CD4-positive, alpha-beta T cell treated with Interleukin-4 for 1 hour (primary cell): ENCODE measurements at regions not wholly inside any gene's neighbourhood (a gene's known extent, or its start where the extent isn't known, plus 50 kb on each side); places are given as distances from the start of the nearest gene placed in this dataset.

Experiments used
- DNase-seq, 2 donors: peaks; one replicate each; pipeline ENCODE4 v3.0.0-alpha.2; 2020 to 2022

DNA sequence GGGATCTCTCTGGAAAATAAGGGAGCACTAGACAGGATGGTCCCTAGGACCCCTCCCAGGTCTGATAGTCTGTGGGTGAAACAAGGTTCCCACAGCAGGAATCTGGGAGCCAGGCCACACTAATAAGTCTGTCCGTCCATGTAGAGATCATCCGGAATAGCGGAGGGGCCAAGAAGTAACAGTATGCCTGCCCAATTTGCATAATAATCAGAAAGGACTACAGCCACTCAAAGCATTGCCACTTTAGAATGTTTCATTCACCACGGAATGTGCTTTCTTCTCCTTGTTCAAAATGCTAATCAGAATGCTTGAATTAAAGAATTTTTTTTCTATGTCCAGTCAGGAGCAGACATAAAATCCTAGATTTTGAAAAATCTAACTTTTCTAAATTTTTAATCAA, 254.9 kb downstream of the ACTL7B start:
- no peak for DNase-seq

GRCh38 chr9:108599571-108599970, 256.2 kb downstream of the ACTL7B start:
- no peak for DNase-seq

GRCh38 chr9:108591121-108591520, 264.7 kb downstream of the ACTL7B start:
- DNase-seq: no peak

- no peak for DNase-seq
These were observed 267.5 kb downstream of the ACTL7B start for GRCh38 chr9:108588246-108588645.

- DNase-seq: no peak
These were observed 269.2 kb downstream of the ACTL7B start for GRCh38 chr9:108586471-108587139.

DNA sequence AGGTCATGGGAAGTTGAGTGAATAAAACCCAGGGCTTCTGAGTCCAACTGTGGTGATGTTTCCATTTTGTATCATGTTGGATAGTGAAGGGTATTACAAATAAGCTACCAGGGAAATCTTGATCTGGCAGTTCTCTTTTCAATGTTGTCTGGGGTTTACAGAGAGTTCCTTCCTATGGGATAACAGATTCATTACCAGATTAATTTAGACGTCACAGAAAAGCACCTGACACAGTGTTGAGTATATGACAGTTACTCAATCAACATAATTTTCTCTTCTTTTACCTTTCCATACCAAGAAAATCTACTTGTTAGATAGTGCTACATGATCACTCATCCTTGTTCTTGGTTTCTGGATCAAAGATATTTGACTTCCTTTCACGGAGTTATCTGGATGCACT, 270.9 kb downstream of the ACTL7B start:
- DNase-seq: no peak

GRCh38 chr9:108582726-108583125, 273.1 kb downstream of the ACTL7B start:
- no peak for DNase-seq

DNA sequence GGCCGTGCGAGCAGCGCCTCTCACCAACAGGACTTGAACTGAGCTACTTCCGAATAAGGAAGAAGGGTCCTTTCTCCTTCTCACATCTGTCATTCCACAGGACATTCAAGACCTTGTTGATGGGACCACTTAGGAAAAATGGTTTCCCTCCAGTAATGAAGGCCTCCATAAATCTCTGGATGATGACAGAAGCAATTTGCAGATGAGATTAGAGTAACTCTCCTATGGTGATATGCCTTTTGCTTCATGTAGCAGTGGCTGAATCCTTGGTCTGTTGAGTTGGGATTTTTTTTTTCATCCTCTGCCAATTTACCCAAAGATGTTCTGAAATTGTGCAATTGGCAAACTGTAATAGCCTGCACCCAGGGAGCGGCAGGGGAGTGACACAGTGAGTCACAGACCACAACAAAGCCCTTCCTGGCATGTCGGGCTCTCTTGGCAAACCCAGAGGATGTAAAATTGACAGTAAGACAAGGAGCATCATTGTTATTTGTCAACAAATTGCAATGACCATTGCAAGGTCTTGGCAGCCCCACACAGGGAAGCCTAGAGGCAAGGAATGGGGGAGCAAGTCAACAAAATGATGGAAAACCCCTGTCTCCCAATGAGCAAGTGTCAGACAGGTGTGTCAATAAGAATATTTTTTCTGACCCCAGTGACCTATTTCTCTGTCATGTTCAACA, 275.9 kb downstream of the ACTL7B start:
- DNase-seq: peak in 1 of 2 donors; percentile 50

- no peak for DNase-seq
These were observed 280.5 kb downstream of the ACTL7B start for GRCh38 chr9:108575276-108575675.

GRCh38 chr9:108569624-108570023, 286.2 kb downstream of the ACTL7B start:
- no peak for DNase-seq

GRCh38 chr9:108568093-108568492, 287.7 kb downstream of the ACTL7B start:
- DNase-seq: no peak

GRCh38 chr9:108567571-108567970, 288.2 kb downstream of the ACTL7B start:
- no peak for DNase-seq

DNA sequence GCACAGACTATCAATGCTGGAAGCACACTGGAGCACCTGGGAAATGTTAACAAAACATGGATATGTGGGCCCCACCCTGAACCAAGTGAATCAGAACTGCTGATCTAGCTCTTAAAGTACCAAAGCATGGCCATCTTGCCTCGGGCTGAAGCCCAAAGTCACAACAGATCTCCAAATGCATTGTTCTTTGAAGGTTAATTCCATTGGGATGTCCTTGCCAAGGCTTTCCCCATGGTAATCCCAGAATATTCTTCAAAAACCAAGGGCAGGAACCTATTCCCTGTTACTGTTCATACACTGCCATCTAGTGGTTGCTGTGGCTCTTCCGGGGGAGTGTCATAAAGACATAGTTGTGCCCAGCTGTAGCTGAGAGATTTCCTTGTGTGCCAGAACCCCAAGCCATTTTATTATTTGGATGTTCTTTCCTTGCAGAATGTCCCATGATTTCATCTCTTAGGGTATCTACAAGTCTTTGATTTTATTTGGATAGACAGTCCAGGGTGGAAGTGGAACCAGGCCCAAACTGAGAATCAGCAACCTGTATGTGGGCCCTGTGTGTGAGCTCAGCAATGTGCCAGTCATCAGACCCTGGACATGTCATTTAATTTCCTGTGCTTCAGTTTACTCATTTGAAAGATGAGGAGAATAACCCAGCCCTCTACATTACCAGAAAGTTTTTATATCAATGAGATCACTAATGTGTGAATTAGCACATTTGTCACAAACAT, 290.0 kb downstream of the ACTL7B start:
- peak in 1 of 2 donors; percentile 1 for DNase-seq

DNA sequence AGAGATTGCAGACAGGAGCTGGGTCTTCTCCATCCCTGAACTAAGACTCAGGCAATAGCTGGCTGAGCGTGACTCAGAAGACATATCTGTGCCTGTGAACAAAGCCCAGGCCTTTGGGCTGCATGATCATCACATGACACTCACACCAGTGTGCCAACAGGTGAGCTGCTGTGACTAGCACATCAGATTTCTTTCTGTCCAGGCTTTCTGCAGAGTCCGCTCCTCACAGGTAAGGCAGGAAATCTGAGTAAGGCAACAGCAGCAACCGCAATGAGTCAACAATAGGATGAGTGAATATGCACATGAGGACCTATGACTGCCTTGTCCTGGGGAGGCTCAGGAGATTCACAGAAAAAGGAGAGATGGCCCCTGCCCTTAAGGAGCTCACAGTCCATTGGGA, 293.6 kb downstream of the ACTL7B start:
- no peak for DNase-seq

DNA sequence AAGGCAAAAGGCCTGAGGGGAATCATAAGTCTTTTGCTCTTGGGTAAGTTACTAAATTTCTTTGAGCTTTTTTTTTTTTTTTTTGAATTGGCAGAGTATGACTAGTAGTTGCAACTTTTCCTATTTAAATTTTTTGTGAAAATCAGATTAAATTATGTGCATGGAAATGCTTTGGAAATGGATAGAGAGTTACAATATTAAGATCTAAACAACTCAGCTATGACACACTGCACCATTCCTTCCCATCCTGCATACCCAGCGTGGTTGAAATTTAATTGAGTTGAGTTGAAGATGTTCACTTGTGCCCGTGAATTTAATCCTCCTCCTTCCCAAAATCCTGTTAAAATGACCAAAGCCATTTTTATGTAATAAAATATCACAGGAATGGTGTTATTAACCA, 296.4 kb downstream of the ACTL7B start:
- no peak for DNase-seq

GRCh38 chr9:108554831-108555230, 301.0 kb downstream of the ACTL7B start:
- no peak for DNase-seq

DNA sequence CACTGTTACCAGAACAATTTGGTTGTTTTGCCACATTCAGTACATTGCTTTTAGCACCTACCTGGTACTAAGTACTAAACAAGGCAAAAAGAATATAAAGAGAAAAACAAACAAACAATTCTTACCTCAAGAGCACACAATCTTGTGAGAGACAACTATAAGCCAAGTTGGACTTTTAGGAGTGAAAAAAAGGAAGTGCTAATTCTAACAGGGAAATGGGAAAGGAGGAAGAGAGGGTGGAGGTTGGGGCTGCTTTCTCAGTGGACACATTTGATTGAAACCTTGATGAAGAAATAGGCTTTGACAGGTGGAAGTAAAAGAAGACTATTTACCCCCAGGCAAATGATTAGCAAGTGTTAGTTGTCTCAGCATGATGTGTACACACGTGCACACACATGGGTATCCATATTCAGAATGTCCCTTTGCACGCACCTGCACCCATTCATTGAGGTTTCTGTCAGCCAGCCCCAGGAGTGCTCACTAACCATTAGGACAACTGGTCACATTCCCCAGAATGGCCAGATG, 302.6 kb downstream of the ACTL7B start:
- no peak for DNase-seq

- no peak for DNase-seq
These were observed 303.2 kb downstream of the ACTL7B start for GRCh38 chr9:108552459-108553040.

DNA sequence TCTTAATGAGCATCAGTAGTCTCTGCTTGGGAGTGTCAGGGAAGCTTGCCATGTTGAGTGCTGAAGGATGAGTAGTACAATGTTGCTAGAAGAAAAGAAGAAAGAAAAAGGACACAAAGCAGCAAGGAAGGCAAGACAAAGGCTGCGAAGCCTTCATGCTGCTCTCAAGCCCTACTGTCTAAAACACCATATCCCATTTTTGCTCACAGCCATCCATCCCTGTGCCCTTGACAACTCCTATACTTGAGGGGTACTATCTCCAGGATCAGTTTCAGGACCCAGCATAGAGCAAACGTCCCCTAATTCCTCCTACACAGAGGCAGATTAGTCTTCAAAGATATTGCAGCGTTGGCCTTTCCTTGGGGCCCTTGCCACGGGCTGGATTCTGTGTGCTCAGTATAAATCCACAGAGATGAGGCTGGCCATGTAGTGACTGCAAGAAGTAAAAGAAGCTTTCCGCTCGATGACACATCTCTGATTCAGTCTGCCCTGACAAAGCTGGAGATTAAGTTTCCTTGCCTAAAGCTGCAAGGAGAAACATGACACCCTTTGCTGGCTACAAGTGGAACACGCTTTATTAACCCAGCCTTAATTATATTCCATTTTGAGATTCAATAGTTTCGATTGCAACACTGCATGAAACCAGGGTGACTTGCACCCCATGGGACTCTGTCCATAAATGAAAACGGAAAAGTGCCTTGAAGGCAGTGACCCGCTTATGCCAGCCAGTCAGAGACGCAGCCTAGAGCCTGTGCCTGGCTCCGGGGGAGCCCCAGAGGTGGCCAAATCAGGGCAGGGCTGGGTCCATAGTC, 304.6 kb downstream of the ACTL7B start:
- DNase-seq: no peak

GRCh38 chr9:108550106-108550505, 305.7 kb downstream of the ACTL7B start:
- DNase-seq: no peak

- DNase-seq: no peak
These were observed 306.6 kb downstream of the ACTL7B start for GRCh38 chr9:108549184-108549583.

DNA sequence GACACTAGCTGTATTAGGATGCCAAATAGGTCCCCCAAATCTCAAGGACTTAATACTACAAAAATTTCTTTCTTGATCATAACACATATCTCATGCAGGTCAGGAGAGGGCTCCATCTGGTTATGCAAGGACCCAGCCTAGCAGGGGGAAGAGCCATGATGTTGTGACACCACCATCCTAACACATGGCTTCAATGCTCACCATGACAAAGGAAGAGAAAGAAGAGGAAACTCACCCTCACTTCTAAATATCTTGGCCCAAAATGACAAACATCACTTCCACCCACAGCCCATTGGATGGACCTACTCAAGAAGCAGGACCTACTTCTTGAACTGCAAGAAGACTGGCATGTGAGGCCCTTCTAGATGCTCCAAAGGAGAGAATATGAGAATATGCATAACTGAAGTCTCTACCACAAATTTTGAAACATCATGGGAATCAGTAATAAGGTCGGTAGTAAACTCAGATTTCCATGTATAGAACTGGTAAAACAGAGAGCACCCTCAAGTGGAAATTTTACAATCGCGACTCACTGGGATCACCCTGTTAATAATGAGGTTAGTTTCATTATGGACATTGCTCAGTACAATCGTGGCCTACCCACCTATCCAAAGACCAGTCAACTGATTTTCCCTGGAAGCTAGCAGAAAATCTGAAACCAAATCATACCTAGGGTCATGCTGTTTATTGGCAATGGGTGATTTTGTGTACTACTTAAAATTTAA, 308.2 kb downstream of the ACTL7B start:
- DNase-seq: no peak
